SK-N-SH treated with all-trans-retinoic acid at 6 μM for 48 hours (cell line): ENCODE measurements at regions not wholly inside any gene's neighbourhood (a gene's known extent, or its start where the extent isn't known, plus 50 kb on each side); places are given as distances from the start of the nearest gene placed in this dataset.
A peak's percentile ranks its signal among the peaks of the same experiment; 100 is the strongest.

Experiments
- ATAC-seq: fragments of 200-7000 bp; cut with Tn5 transposase; 3 replicates; pipeline ENCODE4 v1.9.1; 2020; ENCODE audit warnings: mild to moderate bottlenecking, moderate library complexity
- ARNTL ChIP-seq: fragments of 450-650 bp; formaldehyde crosslinking; IDR thresholded peaks from 2 replicates; pipeline ENCODE4 v1.5.0; 2020; ENCODE audit warnings: low read depth, mild to moderate bottlenecking, moderate library complexity, borderline replicate concordance
- BACH2 ChIP-seq: fragments of 250-450 bp; sonication (Bioruptor Pico); IDR thresholded peaks from 2 replicates; pipeline ENCODE4 v1.9.0; 2021; ENCODE audit warnings: mild to moderate bottlenecking, borderline replicate concordance
- CREB5 ChIP-seq: fragments of 250-450 bp; sonication (Bioruptor Pico); IDR thresholded peaks from 2 replicates; pipeline ENCODE4 v1.5.1; 2020; ENCODE audit warnings: low read depth, mild to moderate bottlenecking, moderate library complexity
- CSDC2 ChIP-seq: fragments of 250-450 bp; sonication (Bioruptor Pico); IDR thresholded peaks from 2 replicates; pipeline ENCODE4 v1.5.0; 2020; ENCODE audit warnings: mild to moderate bottlenecking, moderate library complexity
- CSRNP3 ChIP-seq: fragments of 250-450 bp; sonication (Bioruptor Pico); IDR thresholded peaks from 2 replicates; pipeline ENCODE4 v1.5.1; 2021; ENCODE audit warnings: mild to moderate bottlenecking, moderate library complexity
- ESRRG ChIP-seq: fragments of 250-450 bp; sonication (Bioruptor Pico); IDR thresholded peaks from 2 replicates; pipeline ENCODE4 v1.6.1; 2021; ENCODE audit warnings: mild to moderate bottlenecking
- GLIS3 ChIP-seq: fragments of 250-450 bp; sonication (Bioruptor Pico); IDR thresholded peaks from 2 replicates; pipeline ENCODE4 v1.5.0; 2020; ENCODE audit warnings: mild to moderate bottlenecking, moderate library complexity
- ISL1 ChIP-seq: fragments of 250-450 bp; sonication (Bioruptor Pico); IDR thresholded peaks from 2 replicates; pipeline ENCODE4 v2.1.2; 2022; ENCODE audit warnings: mild to moderate bottlenecking, moderate library complexity
- PATZ1 ChIP-seq: fragments of 250-450 bp; sonication (Bioruptor Pico); IDR thresholded peaks from 2 replicates; pipeline ENCODE4 v1.8.0; 2020; ENCODE audit warnings: mild to moderate bottlenecking, moderate library complexity, borderline replicate concordance
- POU6F1 ChIP-seq: fragments of 250-450 bp; sonication (Bioruptor Pico); IDR thresholded peaks from 2 replicates; pipeline ENCODE4 v1.8.0; 2021; ENCODE audit warnings: low read depth, mild to moderate bottlenecking, moderate library complexity, borderline replicate concordance
- RARB ChIP-seq: fragments of 250-450 bp; sonication (Bioruptor Pico); IDR thresholded peaks from 2 replicates; pipeline ENCODE4 v1.8.0; 2021; ENCODE audit warnings: mild to moderate bottlenecking, moderate library complexity
- TOX ChIP-seq: fragments of 250-450 bp; sonication (Bioruptor Pico); IDR thresholded peaks from 2 replicates; pipeline ENCODE4 v1.8.0; 2021; ENCODE audit warnings: mild to moderate bottlenecking, moderate library complexity, borderline replicate concordance
- TSHZ2 ChIP-seq: fragments of 250-450 bp; sonication (Bioruptor Pico); IDR thresholded peaks from 2 replicates; pipeline ENCODE4 v1.5.0; 2020; ENCODE audit warnings: mild to moderate bottlenecking, moderate library complexity
- ZC3H10 ChIP-seq: fragments of 250-450 bp; sonication (Bioruptor Pico); IDR thresholded peaks from 2 replicates; pipeline ENCODE4 v1.5.1; 2021; ENCODE audit warnings: mild to moderate bottlenecking, moderate library complexity
- ZFP30 ChIP-seq: fragments of 450-650 bp; formaldehyde crosslinking; IDR thresholded peaks from 2 replicates; pipeline ENCODE4 v1.5.0; 2022; ENCODE audit warnings: mild to moderate bottlenecking, moderate library complexity
- ZNF70 ChIP-seq: fragments of 450-650 bp; formaldehyde crosslinking; IDR thresholded peaks from 2 replicates; pipeline ENCODE4 v1.5.0; 2020; ENCODE audit warnings: mild to moderate bottlenecking, moderate library complexity
- ZNF8 ChIP-seq: fragments of 450-650 bp; formaldehyde crosslinking; IDR thresholded peaks from 2 replicates; pipeline ENCODE4 v1.5.0; 2020; ENCODE audit warnings: mild to moderate bottlenecking, moderate library complexity

- TF ChIP-seq POU6F1 (CRISPR knock-in tag) (no peak), ZC3H10 (CRISPR knock-in tag) (no peak), ISL1 (CRISPR knock-in tag) (no peak), PATZ1 (CRISPR knock-in tag) (no peak), ARNTL (CRISPR knock-in tag) (no peak)
Observed at GRCh38 chr7:121753944-121754343, 119.0 kb upstream of the PTPRZ1 start (continued).

GRCh38 chr7:121752706-121753105 is 120.3 kb upstream of the PTPRZ1 start:
- peak; percentile 66 for ATAC-seq
- no peak for TF ChIP-seq CSRNP3
- no peak for TF ChIP-seq CSDC2 (CRISPR knock-in tag)
- TF ChIP-seq ISL1 (CRISPR knock-in tag): no peak
- TF ChIP-seq ESRRG (CRISPR knock-in tag): no peak

- TF ChIP-seq TSHZ2 (no peak), RARB (CRISPR knock-in tag) (no peak), ZFP30 (no peak), POU6F1 (CRISPR knock-in tag) (no peak), TOX (CRISPR knock-in tag) (no peak), CSRNP3 (no peak), CREB5 (CRISPR knock-in tag) (no peak), ISL1 (CRISPR knock-in tag) (no peak), BACH2 (CRISPR knock-in tag) (no peak), CSDC2 (CRISPR knock-in tag) (no peak), ARNTL (CRISPR knock-in tag) (no peak), GLIS3 (CRISPR knock-in tag) (no peak), ZNF70 (CRISPR knock-in tag) (no peak), ZNF8 (no peak), ESRRG (CRISPR knock-in tag) (no peak)
- no peak for ATAC-seq
Observed at GRCh38 chr7:121748546-121748945, 124.4 kb upstream of the PTPRZ1 start.
